Neural progenitor cell (in vitro differentiated cells): ENCODE measurements at regions not wholly inside any gene's neighbourhood (a gene's known extent, or its start where the extent isn't known, plus 50 kb on each side); places are given as distances from the start of the nearest gene placed in this dataset.

Experiments
- CTCF ChIP-seq: fragments of 200-600 bp; sonication (generic); IDR thresholded peaks from 2 replicates; pipeline ENCODE4 v1.5.1; 2017; ENCODE audit warnings: antibody characterized with exemption, mild to moderate bottlenecking
- EZH2phosphoT487 ChIP-seq: fragments of 200-600 bp; sonication (generic); IDR thresholded peaks from 2 replicates; pipeline ENCODE4 v1.6.1; 2017; ENCODE audit warnings: antibody characterized with exemption

GRCh38 chr2:103383541-103383940 is 621.7 kb downstream of the TMEM182 start:
- TF ChIP-seq EZH2phosphoT487 (no peak), CTCF (no peak)
